Adrenal gland (tissue), 5 donors: ENCODE measurements at regions not wholly inside any gene's neighbourhood (a gene's known extent, or its start where the extent isn't known, plus 50 kb on each side); places are given as distances from the start of the nearest gene placed in this dataset.

Experiments used
- POLR2A ChIP-seq, 2 donors: fragments of 450-650 bp; IDR thresholded peaks; one replicate each; pipeline ENCODE4 v1.6.1; 2017; ENCODE audit warnings: antibody characterized with exemption in 2 of 2, mild to moderate bottlenecking in 2 of 2, moderate library complexity in 1 of 2
- TF ChIP-seq, protein P1 (sequence below), 6 experiments: fragments of 450-650 bp in 4 of 6; fragments of 200-600 bp in 2 of 6; sonication (generic) in 1 of 6; IDR thresholded peaks; 1 replicate in 5 of 6; 2 replicates in 1 of 6; pipeline versions ENCODE4 v1.5.1 to v1.8.0; 2016 to 2021; ENCODE audit warnings: antibody characterized with exemption in 6 of 6, mild to moderate bottlenecking in 2 of 6, moderate library complexity in 1 of 6
- donor health status: DM: no; HTN: no; CAD: no.

GRCh38 chr5:98993512-98993911 lies 64.7 kb upstream of the CHD1 start:
- TF ChIP-seq, protein P1, sequence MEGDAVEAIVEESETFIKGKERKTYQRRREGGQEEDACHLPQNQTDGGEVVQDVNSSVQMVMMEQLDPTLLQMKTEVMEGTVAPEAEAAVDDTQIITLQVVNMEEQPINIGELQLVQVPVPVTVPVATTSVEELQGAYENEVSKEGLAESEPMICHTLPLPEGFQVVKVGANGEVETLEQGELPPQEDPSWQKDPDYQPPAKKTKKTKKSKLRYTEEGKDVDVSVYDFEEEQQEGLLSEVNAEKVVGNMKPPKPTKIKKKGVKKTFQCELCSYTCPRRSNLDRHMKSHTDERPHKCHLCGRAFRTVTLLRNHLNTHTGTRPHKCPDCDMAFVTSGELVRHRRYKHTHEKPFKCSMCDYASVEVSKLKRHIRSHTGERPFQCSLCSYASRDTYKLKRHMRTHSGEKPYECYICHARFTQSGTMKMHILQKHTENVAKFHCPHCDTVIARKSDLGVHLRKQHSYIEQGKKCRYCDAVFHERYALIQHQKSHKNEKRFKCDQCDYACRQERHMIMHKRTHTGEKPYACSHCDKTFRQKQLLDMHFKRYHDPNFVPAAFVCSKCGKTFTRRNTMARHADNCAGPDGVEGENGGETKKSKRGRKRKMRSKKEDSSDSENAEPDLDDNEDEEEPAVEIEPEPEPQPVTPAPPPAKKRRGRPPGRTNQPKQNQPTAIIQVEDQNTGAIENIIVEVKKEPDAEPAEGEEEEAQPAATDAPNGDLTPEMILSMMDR (IDR thresholded peaks at IDR 0.05), result no peak
- TF ChIP-seq POLR2A (IDR thresholded peaks at IDR 0.05), result no peak
